ENCODE measurements at regions not wholly inside any gene's neighbourhood (a gene's known extent, or its start where the extent isn't known, plus 50 kb on each side); places are given as distances from the start of the nearest gene placed in this dataset.

GRCh38 chr2:111698089-111698488 is 185.9 kb downstream of the ANAPC1 start:
- TF ChIP-seq POLR2A (IDR thresholded peaks at IDR 0.05) (no peak), CTCF (IDR thresholded peaks at IDR 0.05) (no peak), POLR2AphosphoS5 (IDR thresholded peaks at IDR 0.05) (no peak)
